ENCODE measurements at regions not wholly inside any gene's neighbourhood (a gene's known extent, or its start where the extent isn't known, plus 50 kb on each side); places are given as distances from the start of the nearest gene placed in this dataset.

DNA sequence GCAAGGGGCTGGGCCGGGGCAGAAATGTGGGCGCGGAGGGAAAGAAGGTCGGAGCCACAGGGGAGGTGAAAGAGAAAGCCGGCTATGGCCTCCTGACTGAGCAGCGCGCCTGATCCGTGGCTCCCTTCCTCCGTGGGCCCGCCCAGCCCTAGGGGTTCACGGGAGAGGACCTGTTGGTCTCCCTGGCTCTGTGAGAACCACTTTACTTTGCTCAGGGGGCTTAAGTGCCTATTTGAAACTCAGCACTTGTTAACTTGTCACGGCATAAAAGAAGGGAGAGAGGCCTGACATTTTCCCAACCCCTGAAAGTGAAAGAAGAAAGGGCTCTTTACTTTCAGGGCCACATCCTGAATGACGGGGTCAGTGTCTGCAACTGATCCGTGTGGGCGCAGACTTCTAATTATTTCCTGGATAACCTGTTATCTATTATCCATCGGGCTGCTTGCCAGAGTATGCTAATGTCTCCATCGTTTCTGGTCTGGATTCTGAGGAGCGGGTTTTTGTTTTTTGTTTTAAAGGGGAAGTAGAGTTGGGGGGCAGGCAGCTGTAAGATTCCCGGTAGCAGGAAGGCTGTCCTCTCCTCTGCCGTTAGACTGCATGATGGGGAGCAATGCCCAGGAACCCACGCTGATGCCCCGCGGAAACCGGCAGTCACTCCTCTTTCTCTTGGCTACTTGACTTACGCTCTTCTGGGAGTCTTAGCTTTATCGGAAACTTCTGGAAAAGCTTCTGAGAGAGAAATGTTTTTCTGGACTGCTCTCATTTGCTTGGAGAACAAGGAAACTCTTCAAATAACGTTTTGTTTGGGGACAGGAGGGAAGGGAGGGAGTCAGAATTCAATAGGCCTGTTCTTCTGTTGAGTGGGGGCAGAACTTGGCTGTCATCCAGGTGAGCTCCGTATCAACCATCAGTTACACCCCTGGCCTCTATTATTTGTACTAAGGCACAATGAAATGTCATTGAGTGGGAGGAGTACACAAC lies 127.7 kb upstream of the MAX start (continued):
- TF ChIP-seq, protein P1, sequence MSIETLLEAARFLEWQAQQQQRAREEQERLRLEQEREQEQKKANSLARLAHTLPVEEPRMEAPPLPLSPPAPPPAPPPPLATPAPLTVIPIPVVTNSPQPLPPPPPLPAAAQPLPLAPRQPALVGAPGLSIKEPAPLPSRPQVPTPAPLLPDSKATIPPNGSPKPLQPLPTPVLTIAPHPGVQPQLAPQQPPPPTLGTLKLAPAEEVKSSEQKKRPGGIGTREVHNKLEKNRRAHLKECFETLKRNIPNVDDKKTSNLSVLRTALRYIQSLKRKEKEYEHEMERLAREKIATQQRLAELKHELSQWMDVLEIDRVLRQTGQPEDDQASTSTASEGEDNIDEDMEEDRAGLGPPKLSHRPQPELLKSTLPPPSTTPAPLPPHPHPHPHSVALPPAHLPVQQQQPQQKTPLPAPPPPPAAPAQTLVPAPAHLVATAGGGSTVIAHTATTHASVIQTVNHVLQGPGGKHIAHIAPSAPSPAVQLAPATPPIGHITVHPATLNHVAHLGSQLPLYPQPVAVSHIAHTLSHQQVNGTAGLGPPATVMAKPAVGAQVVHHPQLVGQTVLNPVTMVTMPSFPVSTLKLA (IDR thresholded peaks at IDR 0.05), result no peak
- no peak for TF ChIP-seq MTA1 (CRISPR knock-in tag; IDR thresholded peaks at IDR 0.05; ENCODE audit: borderline replicate concordance)
- TF ChIP-seq MAF1 (CRISPR knock-in tag; IDR thresholded peaks at IDR 0.05; ENCODE audit: borderline replicate concordance), result no peak
- TF ChIP-seq RFXANK (CRISPR knock-in tag; IDR thresholded peaks at IDR 0.05), result no peak
- TF ChIP-seq HOXA5 (CRISPR knock-in tag; IDR thresholded peaks at IDR 0.05), result no peak
- no peak for TF ChIP-seq REXO4 (CRISPR knock-in tag; IDR thresholded peaks at IDR 0.05; ENCODE audit: borderline replicate concordance)
- no peak for TF ChIP-seq NRL (CRISPR knock-in tag; IDR thresholded peaks at IDR 0.05; ENCODE audit: borderline replicate concordance)
- TF ChIP-seq ZNF589 (CRISPR knock-in tag; conservative IDR thresholded peaks at IDR 0.05), result no peak
- TF ChIP-seq, protein P2, sequence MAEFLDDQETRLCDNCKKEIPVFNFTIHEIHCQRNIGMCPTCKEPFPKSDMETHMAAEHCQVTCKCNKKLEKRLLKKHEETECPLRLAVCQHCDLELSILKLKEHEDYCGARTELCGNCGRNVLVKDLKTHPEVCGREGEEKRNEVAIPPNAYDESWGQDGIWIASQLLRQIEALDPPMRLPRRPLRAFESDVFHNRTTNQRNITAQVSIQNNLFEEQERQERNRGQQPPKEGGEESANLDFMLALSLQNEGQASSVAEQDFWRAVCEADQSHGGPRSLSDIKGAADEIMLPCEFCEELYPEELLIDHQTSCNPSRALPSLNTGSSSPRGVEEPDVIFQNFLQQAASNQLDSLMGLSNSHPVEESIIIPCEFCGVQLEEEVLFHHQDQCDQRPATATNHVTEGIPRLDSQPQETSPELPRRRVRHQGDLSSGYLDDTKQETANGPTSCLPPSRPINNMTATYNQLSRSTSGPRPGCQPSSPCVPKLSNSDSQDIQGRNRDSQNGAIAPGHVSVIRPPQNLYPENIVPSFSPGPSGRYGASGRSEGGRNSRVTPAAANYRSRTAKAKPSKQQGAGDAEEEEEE (CRISPR knock-in tag; IDR thresholded peaks at IDR 0.05; ENCODE audit: borderline replicate concordance), result no peak
- TF ChIP-seq, protein P3, sequence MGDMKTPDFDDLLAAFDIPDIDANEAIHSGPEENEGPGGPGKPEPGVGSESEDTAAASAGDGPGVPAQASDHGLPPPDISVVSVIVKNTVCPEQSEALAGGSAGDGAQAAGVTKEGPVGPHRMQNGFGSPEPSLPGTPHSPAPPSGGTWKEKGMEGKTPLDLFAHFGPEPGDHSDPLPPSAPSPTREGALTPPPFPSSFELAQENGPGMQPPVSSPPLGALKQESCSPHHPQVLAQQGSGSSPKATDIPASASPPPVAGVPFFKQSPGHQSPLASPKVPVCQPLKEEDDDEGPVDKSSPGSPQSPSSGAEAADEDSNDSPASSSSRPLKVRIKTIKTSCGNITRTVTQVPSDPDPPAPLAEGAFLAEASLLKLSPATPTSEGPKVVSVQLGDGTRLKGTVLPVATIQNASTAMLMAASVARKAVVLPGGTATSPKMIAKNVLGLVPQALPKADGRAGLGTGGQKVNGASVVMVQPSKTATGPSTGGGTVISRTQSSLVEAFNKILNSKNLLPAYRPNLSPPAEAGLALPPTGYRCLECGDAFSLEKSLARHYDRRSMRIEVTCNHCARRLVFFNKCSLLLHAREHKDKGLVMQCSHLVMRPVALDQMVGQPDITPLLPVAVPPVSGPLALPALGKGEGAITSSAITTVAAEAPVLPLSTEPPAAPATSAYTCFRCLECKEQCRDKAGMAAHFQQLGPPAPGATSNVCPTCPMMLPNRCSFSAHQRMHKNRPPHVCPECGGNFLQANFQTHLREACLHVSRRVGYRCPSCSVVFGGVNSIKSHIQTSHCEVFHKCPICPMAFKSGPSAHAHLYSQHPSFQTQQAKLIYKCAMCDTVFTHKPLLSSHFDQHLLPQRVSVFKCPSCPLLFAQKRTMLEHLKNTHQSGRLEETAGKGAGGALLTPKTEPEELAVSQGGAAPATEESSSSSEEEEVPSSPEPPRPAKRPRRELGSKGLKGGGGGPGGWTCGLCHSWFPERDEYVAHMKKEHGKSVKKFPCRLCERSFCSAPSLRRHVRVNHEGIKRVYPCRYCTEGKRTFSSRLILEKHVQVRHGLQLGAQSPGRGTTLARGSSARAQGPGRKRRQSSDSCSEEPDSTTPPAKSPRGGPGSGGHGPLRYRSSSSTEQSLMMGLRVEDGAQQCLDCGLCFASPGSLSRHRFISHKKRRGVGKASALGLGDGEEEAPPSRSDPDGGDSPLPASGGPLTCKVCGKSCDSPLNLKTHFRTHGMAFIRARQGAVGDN (CRISPR knock-in tag; IDR thresholded peaks at IDR 0.05), result peak; percentile 77
- TF ChIP-seq, protein P4, sequence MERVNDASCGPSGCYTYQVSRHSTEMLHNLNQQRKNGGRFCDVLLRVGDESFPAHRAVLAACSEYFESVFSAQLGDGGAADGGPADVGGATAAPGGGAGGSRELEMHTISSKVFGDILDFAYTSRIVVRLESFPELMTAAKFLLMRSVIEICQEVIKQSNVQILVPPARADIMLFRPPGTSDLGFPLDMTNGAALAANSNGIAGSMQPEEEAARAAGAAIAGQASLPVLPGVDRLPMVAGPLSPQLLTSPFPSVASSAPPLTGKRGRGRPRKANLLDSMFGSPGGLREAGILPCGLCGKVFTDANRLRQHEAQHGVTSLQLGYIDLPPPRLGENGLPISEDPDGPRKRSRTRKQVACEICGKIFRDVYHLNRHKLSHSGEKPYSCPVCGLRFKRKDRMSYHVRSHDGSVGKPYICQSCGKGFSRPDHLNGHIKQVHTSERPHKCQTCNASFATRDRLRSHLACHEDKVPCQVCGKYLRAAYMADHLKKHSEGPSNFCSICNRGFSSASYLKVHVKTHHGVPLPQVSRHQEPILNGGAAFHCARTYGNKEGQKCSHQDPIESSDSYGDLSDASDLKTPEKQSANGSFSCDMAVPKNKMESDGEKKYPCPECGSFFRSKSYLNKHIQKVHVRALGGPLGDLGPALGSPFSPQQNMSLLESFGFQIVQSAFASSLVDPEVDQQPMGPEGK (CRISPR knock-in tag; IDR thresholded peaks at IDR 0.05), result peak; percentile 84
- no peak for TF ChIP-seq IKZF1 (IDR thresholded peaks at IDR 0.05)
- no peak for TF ChIP-seq CEBPB (IDR thresholded peaks at IDR 0.05; ENCODE audit: borderline replicate concordance, low read depth, low read length)
- no peak for TF ChIP-seq MTF2 (CRISPR knock-in tag; IDR thresholded peaks at IDR 0.05; ENCODE audit: borderline replicate concordance)
- no peak for TF ChIP-seq DNMT1 (CRISPR knock-in tag; IDR thresholded peaks at IDR 0.05)
- TF ChIP-seq MXI1 (IDR thresholded peaks at IDR 0.05; ENCODE audit: borderline replicate concordance, low read depth, low read length), result no peak
- TF ChIP-seq MED13 (CRISPR knock-in tag; IDR thresholded peaks at IDR 0.05), result no peak
